ENCODE measurements at regions not wholly inside any gene's neighbourhood (a gene's known extent, or its start where the extent isn't known, plus 50 kb on each side); places are given as distances from the start of the nearest gene placed in this dataset.

GRCh38 chr4:45841791-45842190 lies 282.1 kb downstream of the GABRG1 start:
- in situ Hi-C loops (cut with HindIII; ENCODE audit: low pct_ligation_motif_present, low pct_unique_long_range_greater_than_20kb, low sequenced_read_pairs) = no loop called here
- DNase-seq = no peak

DNA sequence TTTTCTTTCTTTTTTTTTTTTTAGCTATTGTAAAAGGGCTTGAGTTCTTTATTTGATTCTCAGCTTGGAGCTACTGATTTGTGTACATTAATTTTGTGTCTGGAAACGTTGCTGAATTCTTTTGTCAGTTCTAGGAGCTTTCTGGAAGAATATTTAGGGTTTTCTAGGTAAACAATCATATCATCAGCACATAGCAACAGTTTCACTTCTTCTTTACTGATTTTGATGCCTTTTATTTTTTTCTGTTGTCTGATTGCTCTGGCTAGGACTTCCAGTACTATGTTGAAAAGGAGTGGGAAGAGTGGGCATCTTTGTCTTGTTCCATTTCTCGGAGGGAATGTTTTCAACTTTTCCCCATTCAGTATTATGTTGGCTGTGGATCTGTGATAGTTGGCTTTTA lies 292.2 kb downstream of the GABRG1 start:
- in situ Hi-C loops (cut with HindIII; ENCODE audit: low pct_ligation_motif_present, low pct_unique_long_range_greater_than_20kb, low sequenced_read_pairs) = no loop called here
- DNase-seq = no peak

- no peak for DNase-seq
- in situ Hi-C loops (cut with HindIII; ENCODE audit: low pct_ligation_motif_present, low pct_unique_long_range_greater_than_20kb, low sequenced_read_pairs) = no loop called here
Measured at GRCh38 chr4:45803994-45804393, 319.9 kb downstream of the GABRG1 start.

DNA sequence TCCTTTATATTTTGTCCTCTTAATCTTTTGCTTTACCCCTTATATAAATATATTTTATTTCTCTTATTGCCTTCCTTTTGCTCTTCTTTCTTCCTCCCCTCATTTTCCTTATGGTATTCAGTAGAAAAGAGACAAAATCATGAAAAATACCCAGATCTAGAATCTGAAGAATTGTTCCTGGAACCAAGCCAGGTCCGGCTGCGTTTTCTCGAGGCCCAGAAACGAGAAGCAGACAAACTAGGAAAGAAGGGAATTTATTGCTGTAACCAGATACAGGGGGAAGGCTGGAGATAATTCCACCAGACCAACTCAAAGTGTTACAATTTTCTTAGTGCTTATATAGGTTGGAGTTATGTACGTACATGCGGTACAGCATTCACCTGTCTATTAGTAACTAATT lies 328.7 kb downstream of the GABRG1 start:
- no peak for DNase-seq
- in situ Hi-C loops (cut with HindIII; ENCODE audit: low pct_ligation_motif_present, low pct_unique_long_range_greater_than_20kb, low sequenced_read_pairs) = no loop called here

DNA sequence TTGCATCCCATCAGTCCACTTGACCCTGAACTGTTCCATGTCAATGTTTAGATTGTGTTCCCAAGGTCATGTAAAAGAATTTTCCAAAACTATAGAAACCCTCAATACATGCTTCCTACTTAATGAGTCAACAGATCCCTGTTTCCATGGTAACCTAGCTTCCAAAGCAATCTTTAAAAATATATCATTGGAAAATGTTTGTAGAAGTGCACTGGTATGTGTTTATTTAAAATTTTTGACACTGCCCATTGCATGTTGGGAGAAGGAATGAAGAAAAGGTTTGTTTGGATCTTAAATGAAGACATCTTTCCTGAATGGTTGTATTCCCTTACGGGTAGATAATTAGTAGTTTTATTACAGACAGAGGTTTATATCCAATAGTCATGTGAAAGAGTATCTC lies 345.3 kb downstream of the GABRG1 start:
- in situ Hi-C loops (cut with HindIII; ENCODE audit: low pct_ligation_motif_present, low pct_unique_long_range_greater_than_20kb, low sequenced_read_pairs) = no loop called here
- no peak for DNase-seq

GRCh38 chr4:45776146-45776545 lies 347.7 kb downstream of the GABRG1 start:
- DNase-seq = no peak
- in situ Hi-C loops (cut with HindIII; ENCODE audit: low pct_ligation_motif_present, low pct_unique_long_range_greater_than_20kb, low sequenced_read_pairs) = no loop called here

DNA sequence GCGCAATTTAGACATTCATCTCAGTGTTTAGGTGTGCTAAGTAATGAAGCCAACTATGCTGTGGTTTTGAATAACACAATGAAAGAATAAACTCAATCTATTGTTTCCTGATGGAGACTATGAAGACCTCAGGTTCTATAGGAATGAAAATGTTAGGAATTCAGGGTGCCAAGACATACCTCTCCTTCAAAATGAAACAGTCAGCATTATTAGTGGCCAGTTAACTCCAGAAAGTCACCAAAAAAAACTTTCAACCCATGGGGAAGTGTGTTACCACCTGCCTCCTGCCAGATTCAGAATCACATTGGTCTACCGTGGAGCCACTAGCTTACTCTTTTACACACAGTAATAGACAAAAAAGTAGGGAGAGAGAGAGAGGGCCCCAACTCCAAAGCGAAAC lies 352.9 kb downstream of the GABRG1 start:
- in situ Hi-C loops (cut with HindIII; ENCODE audit: low pct_ligation_motif_present, low pct_unique_long_range_greater_than_20kb, low sequenced_read_pairs) = no loop called here
- no peak for DNase-seq

GRCh38 chr4:45765521-45765920 lies 358.3 kb downstream of the GABRG1 start:
- DNase-seq = no peak
- in situ Hi-C loops (cut with HindIII; ENCODE audit: low pct_ligation_motif_present, low pct_unique_long_range_greater_than_20kb, low sequenced_read_pairs) = no loop called here

GRCh38 chr4:45751877-45752530 lies 371.9 kb downstream of the GABRG1 start:
- in situ Hi-C loops (cut with HindIII; ENCODE audit: low pct_ligation_motif_present, low pct_unique_long_range_greater_than_20kb, low sequenced_read_pairs) = no loop called here
- no peak for DNase-seq

DNA sequence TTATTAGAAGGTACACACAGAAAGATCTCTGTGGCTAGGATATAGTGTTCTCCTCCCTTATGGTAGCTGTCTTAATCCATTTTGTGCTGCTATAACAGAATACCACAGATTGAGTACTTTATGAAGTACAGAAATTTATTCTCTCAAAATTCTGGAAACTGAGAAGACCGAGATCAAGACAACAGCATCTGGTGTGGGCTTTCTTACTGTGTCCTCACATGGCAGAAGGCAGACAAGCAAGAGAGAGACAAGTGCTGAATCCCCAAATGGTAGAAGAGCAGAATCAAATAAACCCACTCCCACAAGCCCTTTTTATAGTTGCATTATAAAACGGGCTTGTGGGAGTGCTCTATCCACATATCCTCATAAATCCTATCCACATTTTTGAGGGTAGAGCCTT lies 373.1 kb downstream of the GABRG1 start:
- in situ Hi-C loops (cut with HindIII; ENCODE audit: low pct_ligation_motif_present, low pct_unique_long_range_greater_than_20kb, low sequenced_read_pairs) = no loop called here
- no peak for DNase-seq

GRCh38 chr4:45745741-45746140 lies 378.1 kb downstream of the GABRG1 start:
- no peak for DNase-seq
- in situ Hi-C loops (cut with HindIII; ENCODE audit: low pct_ligation_motif_present, low pct_unique_long_range_greater_than_20kb, low sequenced_read_pairs) = no loop called here

DNA sequence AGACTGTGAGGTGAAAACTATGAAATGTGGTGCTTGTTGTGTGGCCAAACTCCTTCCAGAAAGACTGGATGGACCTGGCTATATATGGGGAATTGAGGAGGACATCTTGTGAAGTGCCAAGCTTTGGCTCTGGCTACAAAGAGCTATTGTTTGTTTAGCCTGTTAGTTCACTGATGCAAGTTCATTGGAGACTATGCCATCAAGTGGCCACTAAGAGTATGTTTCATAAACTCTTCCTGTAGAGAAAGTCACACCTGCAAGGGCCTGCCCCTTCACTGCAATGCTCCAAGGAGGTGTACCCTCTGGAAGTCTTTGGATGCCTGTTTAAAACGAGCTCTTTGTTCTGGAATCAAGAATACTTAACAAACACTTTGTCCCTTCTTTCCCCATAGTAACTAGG lies 382.0 kb downstream of the GABRG1 start:
- DNase-seq = peak; percentile 19
- in situ Hi-C loops (cut with HindIII; ENCODE audit: low pct_ligation_motif_present, low pct_unique_long_range_greater_than_20kb, low sequenced_read_pairs) = no loop called here

DNA sequence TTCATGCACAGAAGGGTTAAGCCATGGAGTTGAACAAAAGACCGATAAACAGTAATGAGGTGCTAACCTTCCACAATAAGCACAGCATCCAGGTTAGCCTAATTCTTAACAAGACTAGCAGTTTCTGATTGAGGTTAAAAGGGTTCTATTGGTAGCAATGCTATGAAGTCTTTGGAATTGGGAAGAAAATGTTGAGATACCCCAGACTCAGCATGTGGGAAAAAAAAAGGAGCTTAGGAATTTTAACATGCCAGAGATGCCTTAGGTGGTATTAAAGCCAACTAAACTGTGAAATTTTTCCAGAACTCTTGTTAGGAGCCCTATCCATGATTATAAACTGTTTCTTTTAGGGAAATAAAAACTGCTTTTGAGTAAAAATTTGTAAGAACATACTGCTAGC lies 391.7 kb downstream of the GABRG1 start:
- in situ Hi-C loops (cut with HindIII; ENCODE audit: low pct_ligation_motif_present, low pct_unique_long_range_greater_than_20kb, low sequenced_read_pairs) = no loop called here
- DNase-seq = no peak

DNA sequence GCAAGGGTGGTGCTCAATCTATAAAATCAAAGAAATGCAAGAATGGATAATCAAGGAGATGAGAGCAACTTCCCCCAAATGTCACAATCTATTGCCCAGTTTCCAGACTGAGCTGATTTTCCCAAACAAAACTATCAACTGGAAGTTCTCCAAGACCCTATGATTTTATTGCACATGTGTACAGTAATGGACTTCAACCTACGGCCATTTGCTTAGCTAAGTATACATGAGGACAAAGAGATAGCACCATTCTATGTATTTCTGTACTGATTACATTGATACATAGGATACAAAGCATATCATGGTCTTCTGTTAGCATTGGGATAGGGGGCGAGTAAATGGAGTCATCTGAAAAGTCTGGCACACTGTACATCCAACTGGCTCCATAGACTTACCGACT lies 407.8 kb downstream of the GABRG1 start:
- no peak for DNase-seq
- in situ Hi-C loops (cut with HindIII; ENCODE audit: low pct_ligation_motif_present, low pct_unique_long_range_greater_than_20kb, low sequenced_read_pairs) = no loop called here

GRCh38 chr4:45713996-45714395 lies 409.9 kb downstream of the GABRG1 start:
- no peak for DNase-seq
- in situ Hi-C loops (cut with HindIII; ENCODE audit: low pct_ligation_motif_present, low pct_unique_long_range_greater_than_20kb, low sequenced_read_pairs) = no loop called here

- DNase-seq = no peak
- in situ Hi-C loops (cut with HindIII; ENCODE audit: low pct_ligation_motif_present, low pct_unique_long_range_greater_than_20kb, low sequenced_read_pairs) = no loop called here
Measured at GRCh38 chr4:45701621-45702020, 422.2 kb downstream of the GABRG1 start.

GRCh38 chr4:45693746-45694145 lies 430.1 kb downstream of the GABRG1 start:
- in situ Hi-C loops (cut with HindIII; ENCODE audit: low pct_ligation_motif_present, low pct_unique_long_range_greater_than_20kb, low sequenced_read_pairs) = no loop called here
- DNase-seq = no peak

DNA sequence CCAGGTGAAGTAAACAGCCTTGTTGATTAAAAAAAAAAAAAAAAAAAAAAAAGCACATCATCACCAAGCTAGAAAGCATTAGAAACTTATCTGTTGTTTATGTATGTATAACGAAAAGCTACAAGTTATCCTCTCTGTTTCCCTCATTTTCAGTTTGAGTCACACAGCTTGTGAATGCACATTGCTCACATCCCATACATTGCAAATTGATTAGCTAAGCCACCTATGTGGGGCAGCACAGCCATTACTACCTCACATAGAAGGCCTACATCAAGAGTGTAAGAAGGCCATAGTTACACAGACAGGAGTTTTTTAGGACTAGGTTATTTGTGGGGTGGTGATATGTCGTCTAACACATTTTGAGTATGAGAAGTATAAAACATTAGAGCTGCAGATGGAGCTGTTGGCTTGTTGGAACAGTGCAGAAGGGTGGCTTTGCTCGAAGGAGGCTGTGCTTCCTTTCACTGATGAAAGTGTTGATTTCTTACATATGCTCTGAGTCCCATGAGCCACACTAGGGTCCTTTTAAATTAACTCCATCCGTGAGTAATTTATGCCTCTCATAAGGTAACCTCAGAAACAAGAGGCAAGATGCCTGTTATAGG lies 431.6 kb downstream of the GABRG1 start:
- no peak for DNase-seq
- in situ Hi-C loops (cut with HindIII; ENCODE audit: low pct_ligation_motif_present, low pct_unique_long_range_greater_than_20kb, low sequenced_read_pairs) = no loop called here

GRCh38 chr4:45688341-45688740 lies 435.5 kb downstream of the GABRG1 start:
- in situ Hi-C loops (cut with HindIII; ENCODE audit: low pct_ligation_motif_present, low pct_unique_long_range_greater_than_20kb, low sequenced_read_pairs) = no loop called here
- no peak for DNase-seq

- DNase-seq = no peak
- in situ Hi-C loops (cut with HindIII; ENCODE audit: low pct_ligation_motif_present, low pct_unique_long_range_greater_than_20kb, low sequenced_read_pairs) = no loop called here
Measured at GRCh38 chr4:45679411-45679810, 444.4 kb downstream of the GABRG1 start.

DNA sequence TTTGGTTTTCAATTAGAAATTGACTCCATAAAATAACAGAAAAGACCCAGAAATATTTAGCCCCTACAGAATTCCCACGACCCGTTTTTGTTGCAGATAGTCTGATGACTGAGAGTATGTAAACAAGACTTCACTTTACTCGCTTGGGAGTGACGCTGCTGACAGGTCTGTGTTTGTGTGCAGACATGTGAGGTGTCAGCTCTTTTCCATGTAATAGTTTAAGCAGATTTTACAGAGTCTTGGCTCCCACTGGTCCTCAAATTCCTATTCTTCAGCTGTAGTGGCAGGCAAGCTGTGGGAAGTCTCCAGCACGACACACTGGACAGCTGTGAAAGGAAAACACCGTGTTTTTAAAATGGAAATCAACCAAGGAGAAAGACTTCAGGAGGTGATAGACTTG lies 455.7 kb downstream of the GABRG1 start:
- no peak for DNase-seq
- in situ Hi-C loops (cut with HindIII; ENCODE audit: low pct_ligation_motif_present, low pct_unique_long_range_greater_than_20kb, low sequenced_read_pairs) = no loop called here

Measured in ACHN (cell line).